HG02623 (cell line): ENCODE measurements at regions not wholly inside any gene's neighbourhood (a gene's known extent, or its start where the extent isn't known, plus 50 kb on each side); places are given as distances from the start of the nearest gene placed in this dataset.
A peak's percentile ranks its signal among the peaks of the same experiment; 100 is the strongest.

Source experiments
- ATAC-seq: cut with Tn5 transposase; IDR thresholded peaks from one replicate; pipeline ENCODE4 v1.9.1; 2021; ENCODE audit warnings: moderate library complexity; ENCODE audit not compliant: unreplicated experiment

GRCh38 chr4:173932701-173933100, 350.8 kb downstream of the FBXO8 start:
- no peak for ATAC-seq

GRCh38 chr4:173930329-173930967, 353.0 kb downstream of the FBXO8 start:
- ATAC-seq: no peak

- ATAC-seq: no peak
These were observed 353.5 kb downstream of the FBXO8 start for GRCh38 chr4:173929921-173930320.

GRCh38 chr4:173924561-173924960, 358.9 kb downstream of the FBXO8 start:
- peak; percentile 73 for ATAC-seq

- no peak for ATAC-seq
These were observed 363.6 kb downstream of the FBXO8 start for GRCh38 chr4:173919861-173920260.

- no peak for ATAC-seq
These were observed 364.3 kb downstream of the FBXO8 start for GRCh38 chr4:173919196-173919595.

- ATAC-seq: no peak
These were observed 366.1 kb downstream of the FBXO8 start for GRCh38 chr4:173917255-173917960.

GRCh38 chr4:173913496-173913895, 370.0 kb downstream of the FBXO8 start:
- ATAC-seq: no peak

GRCh38 chr4:173912384-173912783, 371.1 kb downstream of the FBXO8 start:
- no peak for ATAC-seq

GRCh38 chr4:173910891-173911290, 372.6 kb downstream of the FBXO8 start:
- no peak for ATAC-seq

- ATAC-seq: no peak
These were observed 374.2 kb downstream of the FBXO8 start for GRCh38 chr4:173909294-173909693.

GRCh38 chr4:173899813-173900212, 369.8 kb upstream of the HAND2 start:
- no peak for ATAC-seq

- ATAC-seq: no peak
These were observed 361.0 kb upstream of the HAND2 start for GRCh38 chr4:173891072-173891471.

- no peak for ATAC-seq
These were observed 353.8 kb upstream of the HAND2 start for GRCh38 chr4:173883821-173884220.

- no peak for ATAC-seq
These were observed 350.9 kb upstream of the HAND2 start for GRCh38 chr4:173880897-173881296.

GRCh38 chr4:173879509-173879908, 349.5 kb upstream of the HAND2 start:
- no peak for ATAC-seq

GRCh38 chr4:173878701-173879100, 348.7 kb upstream of the HAND2 start:
- ATAC-seq: no peak

- no peak for ATAC-seq
These were observed 341.6 kb upstream of the HAND2 start for GRCh38 chr4:173871643-173872042.

- no peak for ATAC-seq
These were observed 336.4 kb upstream of the HAND2 start for GRCh38 chr4:173866322-173867026.

- ATAC-seq: no peak
These were observed 332.7 kb upstream of the HAND2 start for GRCh38 chr4:173862754-173863153.

- no peak for ATAC-seq
These were observed 330.1 kb upstream of the HAND2 start for GRCh38 chr4:173860094-173860493.

- ATAC-seq: no peak
These were observed 329.2 kb upstream of the HAND2 start for GRCh38 chr4:173859091-173859713.
